ENCODE measurements at regions not wholly inside any gene's neighbourhood (a gene's known extent, or its start where the extent isn't known, plus 50 kb on each side); places are given as distances from the start of the nearest gene placed in this dataset.

DNA sequence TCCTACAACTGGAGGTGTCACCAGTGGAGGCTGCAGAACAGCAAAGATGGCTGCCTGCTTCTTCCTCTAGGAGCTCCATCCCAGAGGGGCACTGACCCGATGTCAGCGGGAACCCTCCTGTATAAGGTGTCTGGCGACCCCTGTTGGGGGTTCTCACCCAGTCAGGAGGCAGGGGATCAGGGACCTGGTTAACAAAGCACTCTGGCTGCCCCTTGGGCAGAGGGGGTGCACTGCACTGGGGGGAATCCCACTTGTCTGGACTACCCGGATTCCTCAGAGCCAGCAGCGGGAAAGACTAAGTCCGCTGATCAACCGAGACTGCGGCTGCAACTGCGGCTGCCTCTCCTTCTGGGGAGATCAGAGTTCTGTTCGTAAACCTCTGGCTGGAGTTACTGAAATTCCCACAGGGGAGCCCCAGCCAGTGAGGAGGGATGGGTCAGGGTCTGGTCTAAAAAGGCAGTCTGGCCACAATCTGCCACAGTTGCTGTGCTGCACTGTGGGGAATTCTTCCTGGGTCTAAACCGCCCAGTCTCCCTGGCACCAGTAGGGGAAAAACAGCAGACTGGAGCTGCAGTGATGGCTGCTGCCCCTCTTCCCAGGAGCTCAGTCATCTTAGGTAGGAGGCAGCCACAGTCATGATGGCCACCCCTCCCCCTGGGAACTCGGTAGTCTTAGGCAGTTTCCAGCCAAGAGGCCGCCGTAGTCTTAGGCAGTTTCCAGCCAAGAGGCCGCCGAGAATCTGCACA lies 213.4 kb downstream of the CYB561 start:
- H3K4me3 ChIP-seq (ENCODE audit: low read depth, low read length): no peak overlapping the region
- DNase-seq (ENCODE audit: low read depth): no peak
- no peak for TF ChIP-seq CTCF (IDR thresholded peaks at IDR 0.05; ENCODE audit: insufficient read depth, low read depth, low read length)

DNA sequence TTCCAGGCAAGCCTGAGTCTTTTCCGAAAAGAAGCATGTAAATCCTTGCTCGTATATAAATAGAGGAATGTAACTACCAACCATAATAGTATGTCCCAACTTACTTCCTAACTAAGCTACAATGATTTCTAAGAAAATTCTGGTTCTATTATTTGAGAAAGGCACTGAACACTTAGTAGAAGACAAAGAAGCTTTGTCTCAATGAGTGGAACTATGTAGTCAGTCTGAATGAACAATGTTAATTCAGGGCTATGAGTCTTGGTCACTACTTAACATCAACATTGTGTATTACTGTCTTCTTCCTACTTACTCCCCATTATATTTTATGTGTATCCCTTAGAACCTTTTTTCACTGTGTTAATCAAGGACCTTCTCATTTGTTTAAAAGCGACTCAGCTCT lies 206.0 kb downstream of the CYB561 start:
- no peak for TF ChIP-seq CTCF (IDR thresholded peaks at IDR 0.05; ENCODE audit: insufficient read depth, low read depth, low read length)
- no peak overlapping the region for H3K4me3 ChIP-seq (ENCODE audit: low read depth, low read length)
- no peak for DNase-seq (ENCODE audit: low read depth)

GRCh38 chr17:63246344-63246743 lies 199.8 kb downstream of the CYB561 start:
- TF ChIP-seq CTCF (IDR thresholded peaks at IDR 0.05; ENCODE audit: insufficient read depth, low read depth, low read length): no peak
- H3K4me3 ChIP-seq (ENCODE audit: low read depth, low read length): no peak overlapping the region
- DNase-seq (ENCODE audit: low read depth): peak; percentile 45

DNA sequence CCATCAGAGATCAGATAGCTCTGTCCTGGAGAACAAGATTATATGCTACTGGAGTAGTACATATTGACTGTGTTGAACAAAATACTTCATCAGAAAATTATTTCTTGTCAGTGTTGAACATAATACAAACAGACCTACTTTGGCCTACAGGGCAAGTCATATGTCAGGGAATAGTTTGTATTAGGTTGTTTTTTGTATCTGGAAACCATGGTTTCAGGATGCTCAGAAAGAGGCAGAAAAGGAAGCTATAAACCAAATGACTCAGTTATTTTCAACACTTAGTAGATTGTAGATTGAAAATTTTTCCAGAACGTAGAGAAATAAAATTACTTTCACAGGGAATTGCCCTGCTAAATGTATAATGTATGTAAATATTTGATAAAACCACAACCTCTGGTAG lies 198.4 kb downstream of the CYB561 start:
- no peak for DNase-seq (ENCODE audit: low read depth)

GRCh38 chr17:63249256-63250004 lies 196.7 kb downstream of the CYB561 start:
- no peak for DNase-seq (ENCODE audit: low read depth)
- no peak for TF ChIP-seq CTCF (IDR thresholded peaks at IDR 0.05; ENCODE audit: insufficient read depth, low read depth, low read length)
- H3K4me3 ChIP-seq (ENCODE audit: low read depth, low read length): no peak overlapping the region

More for the DNA sequence above, 198.4 kb downstream of the CYB561 start:
- TF ChIP-seq CTCF (IDR thresholded peaks at IDR 0.05; ENCODE audit: insufficient read depth, low read depth, low read length): no peak
- no peak overlapping the region for H3K4me3 ChIP-seq (ENCODE audit: low read depth, low read length)

DNA sequence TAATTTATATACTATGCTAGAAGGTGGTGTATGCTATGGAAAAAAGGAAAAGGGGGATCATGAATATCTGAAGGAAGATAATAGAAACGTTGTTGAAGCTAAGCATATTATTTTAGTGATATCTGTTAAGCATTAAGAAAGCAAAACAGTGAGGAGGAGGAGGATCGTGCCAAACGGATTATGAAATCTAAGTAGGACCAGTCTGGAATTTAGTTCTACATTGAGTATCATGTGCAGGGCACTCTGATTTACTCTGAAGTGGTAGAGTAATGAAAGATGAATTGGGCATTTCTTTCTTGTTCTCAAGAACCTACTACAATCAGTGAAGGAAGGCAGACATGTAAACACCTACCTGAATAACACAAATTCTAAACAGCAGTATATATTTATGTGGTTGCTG lies 195.3 kb downstream of the CYB561 start:
- TF ChIP-seq CTCF (IDR thresholded peaks at IDR 0.05; ENCODE audit: insufficient read depth, low read depth, low read length): no peak
- no peak overlapping the region for H3K4me3 ChIP-seq (ENCODE audit: low read depth, low read length)
- no peak for DNase-seq (ENCODE audit: low read depth)

Measured in fibroblast of villous mesenchyme (primary cell).